ENCODE measurements at regions not wholly inside any gene's neighbourhood (a gene's known extent, or its start where the extent isn't known, plus 50 kb on each side); places are given as distances from the start of the nearest gene placed in this dataset.

DNA sequence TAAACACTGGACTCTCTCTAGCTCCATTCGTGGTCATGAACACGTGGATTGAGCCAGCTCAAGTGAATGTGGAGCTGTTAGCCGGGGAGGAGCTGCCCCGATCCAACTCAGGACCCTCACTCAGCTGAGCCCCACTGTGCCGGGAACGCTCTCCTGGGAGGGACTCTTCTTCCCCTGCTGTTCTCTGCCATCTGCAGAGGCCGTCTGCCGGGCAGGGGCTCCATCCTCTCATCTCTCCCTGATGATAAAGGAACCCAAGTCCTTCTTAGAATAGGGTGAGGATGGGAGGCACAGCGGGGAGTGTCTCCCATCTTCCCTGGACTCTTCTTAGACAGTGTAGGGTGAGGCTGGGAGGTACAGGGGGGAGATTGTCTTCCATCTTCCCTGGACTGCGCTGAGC lies 120.5 kb upstream of the IRX4 start:
- H3K4me3 ChIP-seq, result no peak overlapping the region
- TF ChIP-seq POLR2A (IDR thresholded peaks at IDR 0.05) (no peak), CTCF (IDR thresholded peaks at IDR 0.05 in 8 of 11, conservative IDR thresholded peaks at IDR 0.05 in 3 of 11) (no peak)
- peaks cover 0 to 3% (median 0%) of the 10 kb centered on the region in 8 donors for H3K9me3 ChIP-seq
- H3K27ac ChIP-seq, result no peak overlapping the region
- intact Hi-C loops (cut with DNase I; ENCODE audit: low total_unique reads), result no loop called here
- no peaks in the 10 kb centered on the region for H3K36me3 ChIP-seq
- no peak for DNase-seq
- H3K27me3 ChIP-seq (replicated peaks in 1 of 7), result peaks cover 0 to 86% (median 0%) of the 10 kb centered on the region in 7 donors
- WGBS, 5 donors, result 77 to 83% (median 81%) methylated on average over 9 to 10 of the region's 10 CpGs
- H3K4me1 ChIP-seq, result no peaks in the 10 kb centered on the region

DNA sequence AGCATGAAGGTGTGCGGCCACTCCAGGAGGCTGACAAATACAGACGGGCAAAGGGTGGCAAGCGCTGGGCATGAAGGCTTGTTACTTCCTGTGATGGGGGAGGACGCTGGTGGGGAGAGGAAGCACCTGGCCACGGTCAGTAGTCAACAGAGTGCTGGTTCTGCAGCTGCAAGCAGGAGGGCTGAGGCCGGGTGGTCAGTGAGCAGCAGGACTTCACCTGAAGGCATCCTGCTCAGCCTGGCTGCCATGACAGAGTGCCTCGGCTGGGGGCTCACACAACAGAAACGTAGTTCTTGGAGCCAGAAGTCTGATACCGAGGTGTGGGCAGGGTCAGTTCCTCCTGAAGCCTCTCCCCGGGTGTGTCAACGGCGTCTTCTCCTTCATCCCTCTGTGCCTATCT lies 118.6 kb upstream of the IRX4 start:
- intact Hi-C loops (cut with DNase I; ENCODE audit: low total_unique reads), result no loop called here
- Histone ChIP-seq H3K9me3 (peaks cover 0 to 12% (median 0%) of the 10 kb centered on the region in 8 donors), H3K27me3 (replicated peaks in 1 of 7) (peaks cover 0 to 68% (median 0%) of the 10 kb centered on the region in 7 donors), H3K4me1 (no peaks in the 10 kb centered on the region), H3K27ac (no peak overlapping the region), H3K36me3 (no peaks in the 10 kb centered on the region), H3K4me3 (no peak overlapping the region)
- DNase-seq, result no peak
- TF ChIP-seq POLR2A (IDR thresholded peaks at IDR 0.05), result no peak
- no peak for TF ChIP-seq CTCF (IDR thresholded peaks at IDR 0.05 in 8 of 11, conservative IDR thresholded peaks at IDR 0.05 in 3 of 11)
- TF ChIP-seq POLR2AphosphoS5 (IDR thresholded peaks at IDR 0.05), result no peak
- WGBS, 5 donors, result 40 to 64% (median 57%) methylated on average over 12 of the region's 12 CpGs

DNA sequence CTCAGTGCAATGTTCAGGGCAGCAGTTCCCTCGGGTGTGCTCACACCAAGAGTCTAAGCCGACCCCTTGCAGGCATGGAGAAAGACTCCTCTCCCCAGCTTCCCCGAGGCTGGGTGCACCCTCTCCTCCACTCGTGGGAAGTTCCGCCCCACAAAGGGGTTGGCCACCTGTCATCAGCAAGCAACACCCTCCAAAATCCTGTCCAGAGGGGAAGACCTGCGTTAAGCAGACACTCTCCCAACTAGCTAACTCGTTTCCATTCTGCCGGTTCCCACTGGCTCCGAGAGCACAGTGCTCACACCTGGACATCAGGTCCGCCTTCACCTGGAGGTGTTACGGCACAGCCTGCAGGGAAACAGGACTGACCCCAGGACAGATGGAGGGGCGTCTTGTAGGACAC lies 117.9 kb upstream of the IRX4 start:
- Histone ChIP-seq H3K36me3 (no peaks in the 10 kb centered on the region), H3K4me1 (no peaks in the 10 kb centered on the region), H3K27me3 (replicated peaks in 1 of 7) (peaks cover 0 to 68% (median 0%) of the 10 kb centered on the region in 7 donors), H3K9me3 (peaks cover 0 to 12% (median 0%) of the 10 kb centered on the region in 8 donors), H3K27ac (no peak overlapping the region), H3K4me3 (no peak overlapping the region)
- WGBS, 5 donors, result 67 to 78% (median 72%) methylated on average over 11 to 12 of the region's 12 CpGs
- no peak for TF ChIP-seq POLR2AphosphoS5 (IDR thresholded peaks at IDR 0.05)
- no peak for TF ChIP-seq CTCF (IDR thresholded peaks at IDR 0.05 in 8 of 11, conservative IDR thresholded peaks at IDR 0.05 in 3 of 11)
- no peak for TF ChIP-seq POLR2A (IDR thresholded peaks at IDR 0.05)
- DNase-seq, result no peak
- intact Hi-C loops (cut with DNase I; ENCODE audit: low total_unique reads), result no loop called here

DNA sequence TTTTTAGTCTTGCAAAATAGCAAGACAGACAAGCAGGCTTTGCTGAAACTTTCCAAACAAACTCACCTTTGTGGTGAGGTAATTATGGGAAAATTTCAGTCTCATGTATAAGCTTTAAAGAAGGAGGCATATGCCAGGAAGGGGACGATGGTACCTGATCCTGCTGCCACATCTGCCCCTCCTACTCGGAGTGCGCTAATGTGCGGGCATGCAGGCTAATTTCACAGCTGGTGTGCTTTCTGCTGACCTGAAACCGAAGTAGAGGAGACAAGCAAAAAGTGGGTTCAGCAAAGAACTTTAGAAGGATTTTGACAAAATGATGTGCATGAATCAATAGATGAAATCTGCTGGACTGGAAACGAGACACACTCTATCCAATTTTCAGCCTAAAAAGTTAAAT lies 117.1 kb upstream of the IRX4 start:
- Histone ChIP-seq H3K9me3 (peaks cover 0 to 12% (median 0%) of the 10 kb centered on the region in 8 donors), H3K4me1 (no peaks in the 10 kb centered on the region), H3K36me3 (no peaks in the 10 kb centered on the region), H3K27me3 (replicated peaks in 1 of 7) (peaks cover 0 to 68% (median 4%) of the 10 kb centered on the region in 7 donors), H3K27ac (no peak overlapping the region), H3K4me3 (no peak overlapping the region)
- intact Hi-C loops (cut with DNase I; ENCODE audit: low total_unique reads), result no loop called here
- 61 to 83% (median 75%) methylated on average over 6 of the region's 6 CpGs for WGBS, 5 donors
- DNase-seq, result no peak
- TF ChIP-seq CTCF (IDR thresholded peaks at IDR 0.05 in 8 of 11, conservative IDR thresholded peaks at IDR 0.05 in 3 of 11), result no peak

Measured in spleen (tissue), 11 donors.